ENCODE measurements at regions not wholly inside any gene's neighbourhood (a gene's known extent, or its start where the extent isn't known, plus 50 kb on each side); places are given as distances from the start of the nearest gene placed in this dataset.

DNA sequence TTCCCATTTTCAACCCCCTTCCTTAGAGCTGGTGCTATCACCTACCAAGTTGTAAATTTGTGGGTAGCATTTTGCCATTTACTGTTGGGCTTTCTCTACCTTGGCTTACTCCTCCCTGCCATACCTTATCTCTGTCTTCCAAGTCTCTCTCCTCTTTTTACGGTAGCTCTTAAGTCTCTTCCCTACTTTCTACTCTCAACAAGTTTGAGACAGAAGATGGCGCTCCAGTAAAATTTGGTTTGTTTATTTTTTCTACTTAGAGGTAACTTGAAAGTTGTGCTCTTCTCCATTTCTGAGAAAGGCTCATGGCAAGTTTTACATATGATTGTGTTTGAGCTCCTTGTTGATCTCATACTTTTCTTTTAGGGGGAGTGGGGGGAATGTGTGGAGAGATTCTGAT lies 1508.1 kb downstream of the TECRL start:
- TF ChIP-seq, protein P1, sequence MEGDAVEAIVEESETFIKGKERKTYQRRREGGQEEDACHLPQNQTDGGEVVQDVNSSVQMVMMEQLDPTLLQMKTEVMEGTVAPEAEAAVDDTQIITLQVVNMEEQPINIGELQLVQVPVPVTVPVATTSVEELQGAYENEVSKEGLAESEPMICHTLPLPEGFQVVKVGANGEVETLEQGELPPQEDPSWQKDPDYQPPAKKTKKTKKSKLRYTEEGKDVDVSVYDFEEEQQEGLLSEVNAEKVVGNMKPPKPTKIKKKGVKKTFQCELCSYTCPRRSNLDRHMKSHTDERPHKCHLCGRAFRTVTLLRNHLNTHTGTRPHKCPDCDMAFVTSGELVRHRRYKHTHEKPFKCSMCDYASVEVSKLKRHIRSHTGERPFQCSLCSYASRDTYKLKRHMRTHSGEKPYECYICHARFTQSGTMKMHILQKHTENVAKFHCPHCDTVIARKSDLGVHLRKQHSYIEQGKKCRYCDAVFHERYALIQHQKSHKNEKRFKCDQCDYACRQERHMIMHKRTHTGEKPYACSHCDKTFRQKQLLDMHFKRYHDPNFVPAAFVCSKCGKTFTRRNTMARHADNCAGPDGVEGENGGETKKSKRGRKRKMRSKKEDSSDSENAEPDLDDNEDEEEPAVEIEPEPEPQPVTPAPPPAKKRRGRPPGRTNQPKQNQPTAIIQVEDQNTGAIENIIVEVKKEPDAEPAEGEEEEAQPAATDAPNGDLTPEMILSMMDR (optimal IDR thresholded peaks at IDR 0.05 in 1 of 3, IDR thresholded peaks at IDR 0.05 in 1 of 3, conservative IDR thresholded peaks at IDR 0.05 in 1 of 3; ENCODE audit: extremely low read depth in 1 of 3, insufficient read depth in 2 of 3, low read length in 3 of 3): no peak
- no peak for TF ChIP-seq EZH2 (IDR thresholded peaks at IDR 0.05; ENCODE audit: low read length)

All from keratinocyte (primary cell).